D721Med (cell line): ENCODE measurements at regions not wholly inside any gene's neighbourhood (a gene's known extent, or its start where the extent isn't known, plus 50 kb on each side); places are given as distances from the start of the nearest gene placed in this dataset.
"Not testable (repeated sequence)": the region's sequence is repeated elsewhere in the genome, so short reads cannot be mapped to it uniquely, and the experiment has no call there.

ENCODE experiments used
- DNase-seq: peaks from one replicate; pipeline ENCODE4 v3.0.0; 2011; ENCODE audit warnings: low spot score; ENCODE audit not compliant: insufficient read length
- FAIRE-seq: peaks from 2 replicates; lab custom pipeline; 2011; peaks lifted over from hg19 to GRCh38; lab: Jason Lieb, UNC
- TF ChIP-seq, protein P1 (sequence below): IDR thresholded peaks from 2 replicates; pipeline ENCODE4 v1.5.1; 2012; ENCODE audit warnings: mild to moderate bottlenecking, control low read depth; ENCODE audit not compliant: insufficient read depth; ENCODE audit errors: missing control alignments

DNA sequence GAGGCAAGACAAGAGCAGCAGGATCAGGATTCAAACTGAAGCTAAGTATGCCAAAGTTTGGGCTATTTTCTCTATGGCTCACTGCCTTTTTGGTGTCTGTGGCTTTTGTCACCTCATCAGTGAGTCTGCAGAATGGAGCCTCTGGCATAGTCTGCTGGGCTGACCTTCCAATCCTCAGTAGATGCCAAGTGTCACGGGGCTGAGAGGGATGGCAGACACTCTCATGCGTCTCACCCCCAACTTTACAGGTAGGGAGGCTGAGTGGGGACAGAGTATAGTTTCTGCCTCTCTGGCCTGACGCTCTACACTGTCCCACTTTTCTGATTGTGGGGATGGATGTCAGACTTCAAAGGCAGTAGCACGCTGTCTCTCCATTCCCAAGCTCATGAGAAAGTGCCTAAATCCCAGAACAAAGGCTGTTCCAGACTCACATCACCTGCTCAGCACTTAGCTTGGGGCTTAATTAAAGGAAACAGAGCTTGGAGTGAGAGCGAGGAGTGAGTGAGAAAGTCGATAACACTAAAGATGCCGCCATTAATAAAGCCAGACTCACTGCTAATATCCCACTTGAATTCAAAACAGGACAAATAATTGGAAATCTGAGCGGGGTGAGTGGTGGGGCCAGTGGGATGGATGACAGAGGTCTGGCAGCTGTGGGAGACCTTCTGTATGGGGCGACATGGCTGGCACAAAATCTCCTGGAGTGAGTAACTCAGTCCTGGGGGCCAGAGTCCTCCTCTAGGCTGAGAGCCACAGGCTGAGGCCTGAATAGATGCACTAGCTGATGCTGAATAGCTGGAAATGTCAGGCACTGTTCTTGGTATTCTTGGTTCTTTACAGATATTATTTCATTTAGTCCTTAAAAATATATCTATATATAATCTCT is 78.4 kb upstream of the MRPS22 start:
- TF ChIP-seq, protein P1, sequence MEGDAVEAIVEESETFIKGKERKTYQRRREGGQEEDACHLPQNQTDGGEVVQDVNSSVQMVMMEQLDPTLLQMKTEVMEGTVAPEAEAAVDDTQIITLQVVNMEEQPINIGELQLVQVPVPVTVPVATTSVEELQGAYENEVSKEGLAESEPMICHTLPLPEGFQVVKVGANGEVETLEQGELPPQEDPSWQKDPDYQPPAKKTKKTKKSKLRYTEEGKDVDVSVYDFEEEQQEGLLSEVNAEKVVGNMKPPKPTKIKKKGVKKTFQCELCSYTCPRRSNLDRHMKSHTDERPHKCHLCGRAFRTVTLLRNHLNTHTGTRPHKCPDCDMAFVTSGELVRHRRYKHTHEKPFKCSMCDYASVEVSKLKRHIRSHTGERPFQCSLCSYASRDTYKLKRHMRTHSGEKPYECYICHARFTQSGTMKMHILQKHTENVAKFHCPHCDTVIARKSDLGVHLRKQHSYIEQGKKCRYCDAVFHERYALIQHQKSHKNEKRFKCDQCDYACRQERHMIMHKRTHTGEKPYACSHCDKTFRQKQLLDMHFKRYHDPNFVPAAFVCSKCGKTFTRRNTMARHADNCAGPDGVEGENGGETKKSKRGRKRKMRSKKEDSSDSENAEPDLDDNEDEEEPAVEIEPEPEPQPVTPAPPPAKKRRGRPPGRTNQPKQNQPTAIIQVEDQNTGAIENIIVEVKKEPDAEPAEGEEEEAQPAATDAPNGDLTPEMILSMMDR = no peak
- no peak for DNase-seq
- FAIRE-seq = no peak

DNA sequence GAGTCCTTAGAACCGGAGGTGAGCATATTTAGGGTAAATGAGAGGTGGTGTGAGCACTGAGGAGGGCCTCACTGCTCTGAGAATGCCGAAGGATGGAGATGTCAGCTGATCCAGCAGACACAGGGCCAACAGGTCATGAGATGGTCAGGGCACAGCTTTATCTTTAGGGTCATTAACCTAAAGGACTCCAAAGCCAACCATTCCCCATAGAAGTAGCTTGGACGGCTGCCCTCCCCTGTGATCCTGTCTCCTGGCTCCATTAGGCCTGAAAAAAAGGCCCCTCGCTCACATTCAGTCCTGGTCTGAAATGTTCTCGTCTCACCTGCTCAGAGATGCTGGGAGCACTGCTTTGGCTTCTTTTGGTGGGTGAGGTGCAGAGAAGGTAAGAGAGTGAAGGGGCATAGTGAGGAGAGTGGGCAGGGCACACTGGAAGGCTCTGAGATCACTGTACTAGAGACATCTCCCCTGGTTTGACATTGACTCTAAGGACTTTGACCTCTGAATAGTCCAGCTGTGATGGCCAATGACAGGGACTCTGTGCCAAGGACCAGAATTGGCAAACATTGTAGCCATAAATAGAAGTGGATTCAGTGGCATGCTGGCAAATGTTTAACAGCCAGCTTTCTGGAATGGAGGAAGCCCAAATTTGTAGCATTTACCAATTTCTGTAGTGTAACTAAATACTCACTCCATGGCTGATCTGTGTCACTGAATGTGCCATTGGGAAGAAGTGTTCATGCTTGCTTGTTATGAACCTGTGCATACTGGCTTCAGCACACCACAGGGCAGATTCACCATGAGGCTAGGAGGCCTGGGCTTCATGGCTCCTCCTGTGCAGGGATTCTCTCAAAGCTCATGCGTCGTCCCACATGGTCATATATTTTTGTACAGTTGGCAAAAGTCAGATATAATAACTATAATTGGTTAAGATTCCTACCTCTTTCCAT is 76.2 kb upstream of the MRPS22 start:
- DNase-seq = no peak
- TF ChIP-seq, protein P1 = no peak
- FAIRE-seq = no peak

DNA sequence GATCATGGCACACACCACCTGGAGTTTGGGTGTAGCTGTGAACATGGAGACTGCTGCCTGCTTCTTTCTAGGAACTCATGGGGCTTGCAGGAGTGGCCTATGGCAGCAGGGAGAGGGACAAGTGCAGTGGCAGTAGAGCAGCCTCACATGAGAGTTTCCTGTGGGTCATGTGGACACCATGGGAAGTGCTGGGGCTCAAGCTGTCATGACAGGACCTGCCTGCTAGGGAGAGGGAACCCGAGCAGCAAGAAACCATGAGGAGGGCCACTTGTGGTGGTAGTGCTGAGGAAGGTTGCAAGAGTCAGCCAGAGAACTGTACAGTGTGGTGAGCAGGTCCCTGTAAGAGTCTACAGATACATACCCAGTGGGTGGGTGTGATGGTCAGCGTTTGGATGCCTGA is 73.8 kb upstream of the MRPS22 start:
- DNase-seq (no peak), FAIRE-seq (no peak)
- TF ChIP-seq, protein P1 = no peak

DNA sequence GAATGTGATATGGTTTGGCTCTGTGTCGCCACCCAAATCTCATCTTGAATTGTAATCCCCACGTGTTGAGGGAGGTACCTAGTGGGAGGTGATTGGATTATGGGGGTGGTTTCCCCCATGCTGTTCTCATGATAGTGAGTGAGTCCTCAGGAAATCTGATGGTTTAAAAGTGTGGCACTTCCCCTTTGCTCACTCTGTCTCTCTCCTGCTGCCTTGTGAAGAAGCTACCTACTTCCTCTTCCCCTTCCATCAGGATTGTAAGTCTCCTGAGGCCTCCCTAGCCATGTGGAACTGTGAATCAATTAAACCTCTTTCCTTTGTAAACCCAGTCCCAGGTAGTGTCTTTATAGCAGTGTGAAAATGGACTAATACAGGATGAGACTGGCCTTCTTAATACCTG is 73.2 kb upstream of the MRPS22 start:
- DNase-seq, FAIRE-seq: not testable (repeated sequence)

DNA sequence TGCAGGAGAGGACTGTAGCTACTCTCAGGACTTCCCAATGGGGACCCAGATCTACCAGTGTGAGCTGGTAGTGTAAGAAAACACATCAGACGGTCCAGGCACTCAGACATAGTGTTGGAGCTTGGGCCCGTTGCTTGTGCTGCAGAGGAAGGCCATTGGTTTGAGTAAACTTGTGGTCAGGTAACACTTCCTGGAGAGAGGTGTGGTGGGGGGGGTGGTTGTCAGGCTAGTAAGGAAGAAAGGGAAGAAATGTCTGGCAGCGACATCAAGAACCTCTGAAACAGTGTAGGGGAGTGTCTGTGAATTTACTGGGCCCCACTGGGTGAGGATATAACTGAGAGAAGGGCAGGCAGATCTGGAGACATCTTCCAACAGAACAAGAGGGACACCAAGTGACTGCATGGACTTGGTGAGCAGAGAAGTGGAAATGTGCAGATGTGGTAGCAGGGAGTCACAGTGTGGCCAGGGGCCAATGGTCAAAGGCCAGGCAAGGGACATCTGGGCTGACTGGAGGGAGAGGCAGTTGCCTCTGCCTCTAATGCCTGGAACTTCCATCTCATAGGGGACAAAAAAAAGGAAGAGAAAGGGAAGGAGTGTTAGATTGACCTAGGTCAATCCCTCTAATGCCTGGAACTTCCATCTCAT is 63.7 kb upstream of the MRPS22 start:
- FAIRE-seq (no peak), DNase-seq (no peak)
- TF ChIP-seq, protein P1 = no peak

DNA sequence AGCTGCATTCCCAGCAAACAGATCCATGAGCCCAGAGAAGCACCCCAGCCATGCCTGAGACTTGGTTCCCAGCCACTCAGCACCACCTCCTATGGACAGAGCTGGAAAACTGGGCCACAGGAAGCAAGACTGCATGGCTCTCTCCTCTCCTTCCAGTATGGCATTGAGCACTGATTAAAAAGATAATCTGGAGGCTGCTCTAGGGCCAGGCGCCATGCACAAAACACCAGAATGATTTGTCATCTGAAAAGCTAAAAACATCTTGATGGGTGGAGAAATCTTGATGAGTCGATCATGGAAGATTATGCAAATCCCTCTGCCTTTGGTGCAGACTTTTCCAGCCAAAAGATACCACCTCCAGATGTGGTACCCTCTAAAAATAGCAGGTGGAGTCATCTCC is 62.7 kb upstream of the MRPS22 start:
- TF ChIP-seq, protein P1 = no peak
- DNase-seq (no peak), FAIRE-seq (no peak)
